ENCODE measurements at regions not wholly inside any gene's neighbourhood (a gene's known extent, or its start where the extent isn't known, plus 50 kb on each side); places are given as distances from the start of the nearest gene placed in this dataset.

DNA sequence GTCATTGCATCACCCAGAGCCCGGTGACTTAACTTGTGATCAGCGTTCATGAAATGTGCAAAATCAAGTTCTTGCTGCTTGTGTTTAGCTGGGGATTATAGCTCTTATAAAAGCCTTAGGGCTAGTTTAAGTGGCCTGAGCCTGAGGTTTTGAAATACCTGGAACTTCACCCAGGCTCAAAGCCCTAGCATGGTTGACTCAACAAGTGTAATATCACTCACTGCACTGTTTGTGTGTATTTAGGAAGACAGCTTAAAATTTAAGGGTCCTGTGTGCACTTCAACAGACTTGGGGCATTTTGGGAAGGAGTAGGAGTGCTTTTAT, 489.5 kb downstream of the GATA3 start:
- no peak for TF ChIP-seq EGR1 (IDR thresholded peaks at IDR 0.05)
- TF ChIP-seq FOXM1 (IDR thresholded peaks at IDR 0.05; ENCODE audit: borderline replicate concordance, low read depth) = no peak
- TF ChIP-seq, protein P1, sequence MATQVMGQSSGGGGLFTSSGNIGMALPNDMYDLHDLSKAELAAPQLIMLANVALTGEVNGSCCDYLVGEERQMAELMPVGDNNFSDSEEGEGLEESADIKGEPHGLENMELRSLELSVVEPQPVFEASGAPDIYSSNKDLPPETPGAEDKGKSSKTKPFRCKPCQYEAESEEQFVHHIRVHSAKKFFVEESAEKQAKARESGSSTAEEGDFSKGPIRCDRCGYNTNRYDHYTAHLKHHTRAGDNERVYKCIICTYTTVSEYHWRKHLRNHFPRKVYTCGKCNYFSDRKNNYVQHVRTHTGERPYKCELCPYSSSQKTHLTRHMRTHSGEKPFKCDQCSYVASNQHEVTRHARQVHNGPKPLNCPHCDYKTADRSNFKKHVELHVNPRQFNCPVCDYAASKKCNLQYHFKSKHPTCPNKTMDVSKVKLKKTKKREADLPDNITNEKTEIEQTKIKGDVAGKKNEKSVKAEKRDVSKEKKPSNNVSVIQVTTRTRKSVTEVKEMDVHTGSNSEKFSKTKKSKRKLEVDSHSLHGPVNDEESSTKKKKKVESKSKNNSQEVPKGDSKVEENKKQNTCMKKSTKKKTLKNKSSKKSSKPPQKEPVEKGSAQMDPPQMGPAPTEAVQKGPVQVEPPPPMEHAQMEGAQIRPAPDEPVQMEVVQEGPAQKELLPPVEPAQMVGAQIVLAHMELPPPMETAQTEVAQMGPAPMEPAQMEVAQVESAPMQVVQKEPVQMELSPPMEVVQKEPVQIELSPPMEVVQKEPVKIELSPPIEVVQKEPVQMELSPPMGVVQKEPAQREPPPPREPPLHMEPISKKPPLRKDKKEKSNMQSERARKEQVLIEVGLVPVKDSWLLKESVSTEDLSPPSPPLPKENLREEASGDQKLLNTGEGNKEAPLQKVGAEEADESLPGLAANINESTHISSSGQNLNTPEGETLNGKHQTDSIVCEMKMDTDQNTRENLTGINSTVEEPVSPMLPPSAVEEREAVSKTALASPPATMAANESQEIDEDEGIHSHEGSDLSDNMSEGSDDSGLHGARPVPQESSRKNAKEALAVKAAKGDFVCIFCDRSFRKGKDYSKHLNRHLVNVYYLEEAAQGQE (IDR thresholded peaks at IDR 0.05; ENCODE audit: low read depth) = no peak
- TF ChIP-seq CEBPB (IDR thresholded peaks at IDR 0.05) = no peak
- no peak for TF ChIP-seq NFIC (IDR thresholded peaks at IDR 0.05)
- TF ChIP-seq EP300 (IDR thresholded peaks at IDR 0.05; ENCODE audit: borderline replicate concordance) = no peak
- TF ChIP-seq, protein P2, sequence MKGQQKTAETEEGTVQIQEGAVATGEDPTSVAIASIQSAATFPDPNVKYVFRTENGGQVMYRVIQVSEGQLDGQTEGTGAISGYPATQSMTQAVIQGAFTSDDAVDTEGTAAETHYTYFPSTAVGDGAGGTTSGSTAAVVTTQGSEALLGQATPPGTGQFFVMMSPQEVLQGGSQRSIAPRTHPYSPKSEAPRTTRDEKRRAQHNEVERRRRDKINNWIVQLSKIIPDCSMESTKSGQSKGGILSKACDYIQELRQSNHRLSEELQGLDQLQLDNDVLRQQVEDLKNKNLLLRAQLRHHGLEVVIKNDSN (IDR thresholded peaks at IDR 0.05) = no peak
- no peak for TF ChIP-seq TCF12 (IDR thresholded peaks at IDR 0.05; ENCODE audit: low read depth)

DNA sequence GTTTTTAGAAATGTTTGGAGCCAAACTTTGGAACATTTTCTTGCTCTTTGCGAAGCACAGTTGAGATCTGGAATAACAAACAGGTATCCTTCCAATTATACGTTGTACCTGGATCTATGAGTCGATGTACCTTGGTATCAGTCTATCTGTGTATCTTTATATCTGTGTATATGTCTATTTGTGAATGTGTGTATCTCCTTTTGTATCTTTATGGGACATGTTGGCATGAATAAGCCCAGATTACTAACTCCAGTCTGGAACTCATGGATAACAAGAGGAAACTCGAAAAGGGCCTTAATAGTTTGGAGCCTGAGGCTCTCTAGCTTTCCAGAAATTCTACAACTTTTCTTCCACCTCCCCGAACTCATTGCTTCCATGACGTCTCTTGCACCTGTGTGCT, 490.0 kb downstream of the GATA3 start:
- TF ChIP-seq CREB1 (IDR thresholded peaks at IDR 0.05; ENCODE audit: low read depth) = no peak
- TF ChIP-seq YY1 (IDR thresholded peaks at IDR 0.05; ENCODE audit: low read depth) = no peak
- TF ChIP-seq TEAD4 (IDR thresholded peaks at IDR 0.05) = no peak
- no peak for TF ChIP-seq ZBTB7A (IDR thresholded peaks at IDR 0.05; ENCODE audit: low read depth)
- TF ChIP-seq, protein P2 (IDR thresholded peaks at IDR 0.05) = no peak
- TF ChIP-seq, protein P1 (IDR thresholded peaks at IDR 0.05; ENCODE audit: low read depth) = no peak
- TF ChIP-seq EP300 (IDR thresholded peaks at IDR 0.05; ENCODE audit: borderline replicate concordance) = no peak
- TF ChIP-seq TCF12 (IDR thresholded peaks at IDR 0.05; ENCODE audit: low read depth) = no peak
- no peak for TF ChIP-seq CEBPB (IDR thresholded peaks at IDR 0.05)
- no peak for TF ChIP-seq RAD21 (IDR thresholded peaks at IDR 0.05; ENCODE audit: low read depth)
- TF ChIP-seq TAF1 (IDR thresholded peaks at IDR 0.05; ENCODE audit: low read depth) = no peak
- no peak for TF ChIP-seq FOXM1 (IDR thresholded peaks at IDR 0.05; ENCODE audit: borderline replicate concordance, low read depth)
- TF ChIP-seq NFIC (IDR thresholded peaks at IDR 0.05) = no peak

DNA sequence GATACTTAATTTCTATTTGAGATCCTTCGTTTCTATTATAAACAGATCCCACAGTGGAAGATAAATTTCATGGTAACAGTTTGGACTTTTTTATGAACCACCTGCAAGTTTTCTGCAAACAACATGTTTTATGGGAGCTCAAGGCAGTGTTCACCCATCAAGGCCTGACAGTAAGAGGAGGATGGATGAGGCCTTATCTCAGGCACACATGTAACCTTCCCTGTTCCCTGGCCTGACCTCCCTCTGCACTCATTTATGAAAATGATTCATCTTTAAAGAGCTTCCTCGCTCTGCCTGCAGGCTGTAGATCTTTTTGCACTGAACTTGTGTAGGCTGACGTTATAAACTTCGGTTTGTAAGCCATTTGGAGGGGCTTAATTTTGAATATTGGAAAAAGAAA, 500.1 kb downstream of the GATA3 start:
- TF ChIP-seq NFIC (IDR thresholded peaks at IDR 0.05) = no peak
- no peak for TF ChIP-seq CEBPB (IDR thresholded peaks at IDR 0.05)
- TF ChIP-seq, protein P2 (IDR thresholded peaks at IDR 0.05) = no peak

DNA sequence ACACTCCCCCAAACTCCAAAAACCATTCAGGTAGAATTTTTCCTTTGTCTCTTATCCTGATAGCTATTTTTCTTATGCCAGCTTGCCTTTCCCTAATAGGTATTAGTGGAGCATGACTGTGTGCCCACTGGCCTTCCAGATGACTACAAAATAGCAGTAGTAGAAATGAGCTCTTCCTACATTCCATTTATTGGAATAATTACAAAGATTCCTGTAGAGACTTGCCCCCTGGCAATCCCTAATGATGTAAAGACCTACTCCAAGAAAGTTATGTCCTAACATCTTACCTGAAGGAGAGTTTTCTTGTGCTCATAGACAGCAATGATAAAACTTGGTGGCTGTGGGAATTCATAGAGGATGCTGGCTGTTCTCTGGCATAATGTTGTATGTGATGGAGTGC, 501.8 kb downstream of the GATA3 start:
- no peak for TF ChIP-seq EP300 (IDR thresholded peaks at IDR 0.05; ENCODE audit: borderline replicate concordance)

DNA sequence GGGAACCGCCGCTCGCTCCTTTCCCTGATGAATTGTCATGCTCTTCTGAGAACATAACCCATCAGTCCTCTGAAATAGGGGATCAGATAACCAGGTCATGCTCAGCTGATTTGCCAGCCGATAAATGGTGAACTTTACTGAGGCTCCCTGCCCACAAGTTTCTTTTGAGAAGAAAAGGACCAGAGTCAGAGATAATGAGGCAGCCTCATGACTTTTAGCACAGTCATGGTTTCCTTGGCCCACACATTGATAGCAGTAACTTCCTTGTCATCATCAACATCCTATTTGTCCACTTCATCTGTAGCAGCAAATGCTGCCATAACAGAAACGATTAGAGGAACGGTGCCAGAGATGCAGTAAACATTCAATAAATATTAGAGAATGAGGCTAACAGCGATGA, 509.0 kb downstream of the GATA3 start:
- TF ChIP-seq FOXM1 (IDR thresholded peaks at IDR 0.05; ENCODE audit: borderline replicate concordance, low read depth) (no peak), RAD21 (IDR thresholded peaks at IDR 0.05; ENCODE audit: low read depth) (no peak), EP300 (IDR thresholded peaks at IDR 0.05; ENCODE audit: borderline replicate concordance) (no peak), CREB1 (IDR thresholded peaks at IDR 0.05; ENCODE audit: low read depth) (no peak), YY1 (IDR thresholded peaks at IDR 0.05; ENCODE audit: low read depth) (no peak), TCF12 (IDR thresholded peaks at IDR 0.05; ENCODE audit: low read depth) (no peak), CEBPB (IDR thresholded peaks at IDR 0.05) (no peak), NFIC (IDR thresholded peaks at IDR 0.05) (no peak)
- TF ChIP-seq, protein P1 (IDR thresholded peaks at IDR 0.05; ENCODE audit: low read depth) = no peak
- TF ChIP-seq, protein P3, sequence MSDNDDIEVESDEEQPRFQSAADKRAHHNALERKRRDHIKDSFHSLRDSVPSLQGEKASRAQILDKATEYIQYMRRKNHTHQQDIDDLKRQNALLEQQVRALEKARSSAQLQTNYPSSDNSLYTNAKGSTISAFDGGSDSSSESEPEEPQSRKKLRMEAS (IDR thresholded peaks at IDR 0.05) = no peak
- TF ChIP-seq, protein P2 (IDR thresholded peaks at IDR 0.05) = no peak
